HG03039 (cell line): ENCODE measurements at regions not wholly inside any gene's neighbourhood (a gene's known extent, or its start where the extent isn't known, plus 50 kb on each side); places are given as distances from the start of the nearest gene placed in this dataset.

Experiments used
- ATAC-seq: cut with Tn5 transposase; IDR thresholded peaks from one replicate; pipeline ENCODE4 v1.9.1; 2021; ENCODE audit warnings: mild to moderate bottlenecking, moderate library complexity; ENCODE audit not compliant: unreplicated experiment

DNA sequence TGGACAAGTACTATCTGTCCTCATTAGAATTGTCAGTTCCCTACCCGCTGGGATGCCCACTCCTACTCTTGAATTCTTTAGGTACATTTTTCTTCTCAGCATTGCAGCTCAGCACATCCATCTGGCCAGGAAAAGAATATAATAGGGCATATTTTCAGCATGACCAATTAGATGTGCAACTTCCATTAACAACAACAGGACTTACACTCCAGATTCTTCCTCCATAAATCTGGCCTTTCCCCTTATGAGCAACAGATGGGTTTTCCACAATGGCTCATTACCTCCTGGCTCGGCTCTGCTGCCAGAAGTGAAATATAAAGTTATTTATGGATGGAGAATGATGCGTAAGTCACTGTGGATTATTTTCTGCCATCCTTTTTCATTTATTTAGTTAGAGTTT is 443.8 kb upstream of the TGFBR2 start:
- no peak for ATAC-seq

DNA sequence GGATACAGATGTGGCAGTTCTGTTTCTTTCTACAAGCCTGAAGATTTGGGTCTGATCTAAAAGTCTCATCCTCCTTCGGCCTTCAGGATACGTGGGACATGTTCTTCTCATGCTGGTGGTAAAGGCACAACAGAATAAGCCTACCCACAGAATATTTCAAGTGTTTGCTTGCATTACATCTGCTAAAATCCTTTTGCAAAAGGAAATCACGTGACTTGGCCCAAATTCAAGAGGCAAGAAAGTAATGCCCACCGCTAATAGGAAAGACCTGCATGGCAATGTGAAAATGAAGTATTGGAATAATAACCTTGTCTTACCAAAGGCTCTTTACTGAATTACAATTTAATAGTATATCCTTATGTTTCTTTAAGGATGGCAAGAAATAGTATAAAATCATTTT is 439.9 kb upstream of the TGFBR2 start:
- no peak for ATAC-seq

DNA sequence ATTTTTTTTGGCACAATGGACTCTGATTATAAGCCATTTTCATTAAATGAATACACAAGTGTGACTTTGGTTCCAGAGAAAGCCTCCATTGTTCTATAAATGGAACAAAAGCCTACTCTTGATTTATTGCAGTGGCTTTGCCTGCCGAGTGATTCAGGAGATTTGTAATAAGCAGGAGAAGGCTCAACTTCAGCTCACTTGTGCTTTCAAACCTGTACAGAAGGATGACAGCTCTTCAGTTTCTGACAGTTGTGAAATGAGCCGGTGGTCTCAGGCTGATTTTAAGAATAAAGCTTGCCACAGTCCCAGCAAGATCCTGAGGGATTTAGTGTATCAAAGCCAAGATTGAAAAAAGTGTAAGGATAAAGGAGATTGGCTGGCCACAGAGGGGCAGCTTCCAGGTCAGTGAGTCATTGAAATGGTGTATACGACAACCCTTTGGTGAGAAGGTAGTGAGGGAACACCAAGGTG is 438.8 kb upstream of the TGFBR2 start:
- ATAC-seq, result no peak

DNA sequence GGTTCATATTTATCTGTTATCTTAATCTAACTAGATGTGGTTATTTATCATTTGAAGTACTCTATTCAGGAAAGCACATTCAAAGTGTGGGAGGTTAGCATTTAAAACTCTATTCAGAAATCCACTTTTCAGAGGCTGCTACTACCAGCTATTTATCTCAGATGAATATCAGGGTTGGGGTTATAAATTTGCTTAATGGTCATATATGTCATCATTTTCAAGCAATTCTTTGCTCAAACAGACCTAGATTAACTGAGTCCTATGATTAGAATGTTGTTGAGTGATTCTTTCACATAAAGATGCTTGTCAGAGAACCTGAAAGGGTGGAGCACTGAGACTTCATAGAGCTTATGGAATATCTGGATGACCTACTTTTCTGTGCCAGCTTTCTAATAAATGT is 436.9 kb upstream of the TGFBR2 start:
- no peak for ATAC-seq

DNA sequence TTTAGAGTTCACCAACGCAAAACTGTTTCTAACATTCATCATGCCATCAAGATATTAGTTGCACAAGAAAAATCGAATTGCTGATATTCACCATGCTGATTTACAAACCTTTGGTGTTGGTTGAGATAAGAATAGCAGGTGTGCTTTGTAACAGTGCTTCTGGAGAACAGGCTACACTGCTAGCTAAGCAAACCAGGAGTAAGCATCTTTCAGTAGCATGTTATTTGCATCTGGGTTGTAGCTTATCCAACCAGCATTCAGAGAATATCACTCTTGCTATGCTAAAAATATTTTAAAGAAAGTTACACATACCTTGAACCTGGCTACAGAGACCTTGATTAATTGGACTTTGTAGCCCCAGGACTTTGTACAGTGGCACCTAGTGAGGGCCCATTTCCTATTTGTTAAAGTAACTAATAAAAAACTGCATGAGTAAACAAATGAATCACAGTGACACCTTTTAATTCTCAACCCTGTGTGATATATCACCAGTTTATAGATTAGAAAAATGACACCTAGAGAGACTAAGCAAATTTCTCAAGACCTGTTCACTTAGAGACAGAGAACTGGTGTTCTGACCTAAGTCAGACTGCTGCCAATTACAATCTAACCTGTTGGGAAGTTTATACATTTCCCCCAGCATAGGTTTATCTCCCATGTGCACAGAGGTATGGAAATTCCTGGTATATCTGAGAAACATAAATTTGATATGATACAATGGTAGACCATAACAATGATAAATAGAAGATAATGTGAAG is 435.5 kb upstream of the TGFBR2 start:
- ATAC-seq, result no peak

DNA sequence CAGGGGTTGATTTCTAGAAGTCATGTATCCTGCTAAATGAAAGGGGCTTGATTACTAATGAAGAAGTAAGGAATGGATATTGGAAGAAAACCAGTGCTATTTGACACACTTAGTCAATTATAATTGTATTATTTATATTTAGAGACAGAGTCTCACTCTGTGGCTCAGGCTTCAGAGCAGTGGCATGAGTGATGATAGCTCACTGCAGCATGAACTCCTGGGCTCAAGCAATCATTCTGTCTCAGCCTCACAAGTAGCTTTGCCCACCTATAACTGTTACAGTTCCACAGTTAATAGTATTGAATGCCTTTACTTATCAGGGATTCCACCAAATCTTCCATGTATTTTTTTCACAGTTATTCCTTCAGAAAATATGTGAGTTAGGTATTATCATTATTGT is 432.0 kb upstream of the TGFBR2 start:
- no peak for ATAC-seq

DNA sequence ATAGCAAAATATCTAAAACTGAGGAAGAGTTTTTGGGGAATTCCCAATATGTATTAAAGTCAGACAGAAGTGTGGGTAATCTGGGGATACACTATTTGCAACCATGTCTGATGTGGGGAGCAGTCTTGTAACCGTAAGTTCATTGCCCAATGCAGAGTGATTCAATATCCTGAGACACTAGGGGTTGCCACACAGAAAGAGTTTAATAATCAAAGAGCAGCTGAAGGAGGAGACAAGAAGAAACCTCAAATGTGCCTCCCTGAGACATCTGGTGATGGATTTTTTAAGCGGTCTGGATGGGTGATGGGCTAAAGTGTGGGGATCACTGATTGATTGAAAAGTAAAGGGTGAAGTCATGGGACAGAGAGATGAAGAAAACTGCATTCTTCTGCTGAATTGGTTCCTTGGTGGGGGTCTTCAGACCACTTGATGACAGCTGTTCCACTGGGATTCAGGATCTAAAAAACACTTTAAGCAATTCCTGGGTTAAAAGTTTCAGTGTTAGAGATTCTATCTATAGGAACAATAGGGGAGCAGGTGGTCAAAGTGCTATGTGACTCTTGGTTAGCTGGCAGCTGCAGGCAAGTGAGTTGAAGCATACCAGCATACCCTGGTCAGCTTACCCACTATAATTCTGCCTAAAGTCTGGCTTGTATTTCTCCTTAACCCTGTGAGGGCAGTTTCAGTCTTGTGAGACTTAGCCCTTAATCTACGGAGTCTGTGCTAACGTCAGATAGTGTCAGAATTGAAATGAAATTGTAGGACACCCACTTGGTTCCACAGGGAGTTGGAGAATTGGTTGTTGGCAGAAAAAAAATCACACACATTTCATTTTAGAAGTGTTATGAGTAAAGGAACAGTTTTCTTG is 425.9 kb upstream of the TGFBR2 start:
- no peak for ATAC-seq

DNA sequence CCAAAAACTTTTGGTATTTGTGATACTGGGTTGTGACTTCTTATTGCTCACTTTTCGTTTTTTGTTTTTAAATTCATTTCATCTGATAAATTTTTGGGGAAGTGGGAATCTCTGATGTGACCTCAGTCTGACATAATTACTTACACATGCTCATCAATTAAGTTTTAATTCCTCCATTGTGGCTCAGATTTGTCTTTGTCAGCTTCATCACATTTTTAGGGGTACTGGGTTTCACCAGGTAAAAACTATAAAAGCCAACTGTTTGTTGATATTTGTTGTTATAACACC is 425.3 kb upstream of the TGFBR2 start:
- ATAC-seq, result no peak

DNA sequence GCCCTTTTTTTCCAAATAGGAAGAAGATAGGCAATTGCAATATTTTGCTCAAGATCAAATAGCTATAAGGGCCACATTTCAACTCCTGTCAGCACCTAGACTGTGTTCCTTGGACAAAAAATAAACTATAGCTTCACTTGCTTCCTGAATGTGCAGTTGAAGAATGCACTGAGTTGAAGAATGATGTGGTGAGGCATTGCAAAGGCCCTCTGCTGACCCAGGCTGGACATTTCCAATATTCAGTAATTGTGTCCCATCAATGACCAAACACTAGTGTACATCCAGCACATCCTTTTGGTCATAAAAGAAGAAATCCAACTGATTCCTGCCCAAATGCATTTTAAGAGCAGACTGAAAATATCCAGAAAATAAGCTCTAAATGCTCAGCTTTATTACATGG is 424.8 kb upstream of the TGFBR2 start:
- no peak for ATAC-seq

DNA sequence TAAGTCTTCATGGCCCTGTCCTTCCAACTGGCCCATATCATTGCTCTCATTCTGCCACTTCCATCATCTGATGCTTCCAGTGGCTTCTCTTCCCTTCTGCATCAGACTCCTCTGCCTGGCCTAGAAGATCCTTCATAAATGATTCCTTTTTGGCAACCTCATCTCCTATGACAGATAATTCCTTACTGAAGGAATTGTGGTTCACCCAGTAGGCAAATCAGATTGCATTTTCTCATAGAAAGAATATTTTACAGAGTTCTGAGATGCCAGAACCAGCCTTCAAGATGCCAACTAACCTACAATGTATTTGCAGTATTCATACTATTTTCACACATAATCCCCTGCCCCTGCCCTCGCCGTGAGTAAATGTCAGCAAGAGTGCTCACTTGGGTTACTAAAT is 423.0 kb upstream of the TGFBR2 start:
- no peak for ATAC-seq

DNA sequence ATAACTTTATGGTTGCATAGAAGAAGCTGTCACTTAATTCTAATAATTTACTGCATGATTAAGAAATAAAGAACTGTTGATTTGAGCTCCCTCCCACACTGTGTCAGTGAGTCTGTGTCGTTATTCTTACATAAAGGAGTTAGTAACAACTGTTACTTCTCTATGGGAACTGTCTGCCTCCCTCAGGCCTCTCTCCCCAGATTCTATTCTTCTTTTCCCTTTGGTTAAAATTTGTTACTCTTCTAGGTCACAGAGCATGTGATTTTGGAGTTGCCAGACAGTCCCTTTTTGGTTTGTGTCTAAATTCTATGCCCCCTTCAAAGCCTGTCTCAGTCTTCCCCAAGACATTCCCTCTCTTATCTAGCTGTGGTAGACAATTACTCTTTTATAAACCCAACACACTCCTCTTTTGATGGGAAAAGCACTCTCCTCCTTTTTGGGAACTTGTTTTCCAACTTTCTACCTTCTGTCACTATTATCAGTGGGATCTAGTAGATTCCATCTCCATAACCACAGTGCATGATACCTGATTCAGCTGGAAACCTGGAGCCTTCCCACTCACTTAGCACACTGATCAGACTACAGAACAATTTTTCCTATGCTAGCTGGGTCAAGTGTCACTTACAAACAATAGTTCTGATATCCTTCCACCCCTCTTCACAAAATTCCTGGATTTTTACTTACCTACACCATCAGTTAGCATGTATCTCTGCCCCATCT is 422.1 kb upstream of the TGFBR2 start:
- ATAC-seq, result no peak

DNA sequence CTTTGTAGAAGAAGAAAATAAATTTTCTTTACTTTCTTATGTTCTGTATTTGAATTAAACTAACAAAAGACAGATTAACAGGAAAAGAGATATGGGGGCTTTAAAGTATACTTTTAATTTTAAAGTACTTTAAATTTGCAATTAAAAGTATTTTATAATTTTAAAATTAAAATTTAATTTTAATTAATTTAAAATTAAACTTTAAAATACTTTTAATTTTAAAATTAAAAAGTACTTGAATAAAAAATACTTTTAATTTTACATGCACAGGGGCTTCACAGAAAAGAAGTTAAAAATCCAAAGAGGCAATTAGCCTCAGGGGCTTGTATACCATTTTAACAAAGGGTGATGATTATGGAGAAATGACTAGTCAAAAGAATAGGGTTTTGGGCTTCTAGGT is 420.5 kb upstream of the TGFBR2 start:
- ATAC-seq, result no peak

DNA sequence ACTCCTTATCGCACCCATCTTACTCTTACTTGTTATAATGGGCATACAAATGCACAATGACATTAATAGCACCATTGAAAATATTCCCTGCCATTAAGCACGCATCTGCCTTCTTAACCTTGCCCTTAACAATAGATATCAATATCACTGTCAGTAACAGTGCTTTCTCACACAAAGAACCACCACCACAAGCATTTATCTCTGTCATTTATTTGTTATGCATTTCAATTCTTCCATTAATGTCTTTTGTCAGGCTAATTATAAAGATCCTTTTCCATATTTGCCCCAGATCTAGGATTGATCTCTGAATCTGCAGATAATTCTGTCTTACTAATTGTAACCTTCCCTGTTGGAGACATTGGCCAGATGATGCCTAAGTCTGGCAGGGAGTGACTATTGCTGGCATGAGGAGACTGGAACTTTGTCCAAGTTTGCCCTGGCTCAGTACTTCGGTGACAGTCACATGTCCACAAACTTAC is 419.6 kb upstream of the TGFBR2 start:
- no peak for ATAC-seq

DNA sequence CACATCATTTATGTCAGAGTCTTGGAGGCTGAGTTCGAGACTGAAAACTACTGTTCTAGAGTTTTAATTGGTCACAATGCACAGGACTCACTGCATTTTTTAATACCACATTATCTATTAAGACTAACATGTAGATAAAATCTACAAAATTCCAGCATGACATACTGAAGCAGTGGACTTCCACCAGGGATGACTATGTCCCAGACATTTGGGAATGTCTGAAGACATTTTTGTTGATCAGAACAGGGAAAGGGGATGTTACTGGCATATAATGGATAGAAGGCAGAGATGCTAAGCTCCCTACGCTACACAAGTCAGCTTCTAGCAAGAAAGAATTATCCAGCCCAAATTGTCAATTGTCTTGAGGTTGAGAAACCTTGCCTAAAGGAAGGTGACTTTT is 419.0 kb upstream of the TGFBR2 start:
- no peak for ATAC-seq

DNA sequence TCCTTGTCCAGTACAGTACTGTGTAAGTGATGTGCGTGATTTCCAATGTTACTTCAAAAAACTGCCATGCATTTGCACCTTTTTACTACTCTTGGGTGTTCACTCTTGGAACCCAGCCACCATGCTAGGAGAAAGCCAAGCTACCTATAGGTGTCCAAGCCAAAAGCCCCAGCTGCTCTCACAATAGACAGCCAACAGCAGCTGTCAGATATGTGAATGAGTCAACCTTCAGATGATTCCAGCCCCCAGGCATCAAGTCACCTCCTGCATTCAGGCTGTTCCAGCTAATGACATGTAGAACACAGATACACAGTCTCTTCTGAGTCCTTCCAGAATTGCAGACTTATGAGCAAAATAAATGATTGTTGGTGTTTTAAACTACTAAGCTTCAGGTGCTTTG is 417.7 kb upstream of the TGFBR2 start:
- no peak for ATAC-seq

DNA sequence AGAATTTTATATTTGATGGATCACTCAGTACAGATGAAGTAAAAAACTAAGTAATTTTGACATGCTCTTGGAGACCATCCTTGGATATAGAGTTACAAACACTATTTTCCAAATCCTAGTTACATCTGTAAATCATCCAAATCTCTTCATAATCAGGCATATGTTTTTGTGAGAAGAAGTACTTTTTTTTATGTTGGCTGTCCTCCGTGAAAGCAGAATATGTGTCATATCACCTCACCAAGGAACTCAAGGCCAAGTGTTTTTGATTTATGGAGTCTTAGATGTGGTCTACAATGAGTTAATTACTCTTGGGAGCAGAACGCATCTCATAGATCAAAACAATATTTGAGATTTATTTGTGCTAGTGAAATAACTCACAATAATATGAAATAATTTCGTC is 416.5 kb upstream of the TGFBR2 start:
- ATAC-seq, result no peak

DNA sequence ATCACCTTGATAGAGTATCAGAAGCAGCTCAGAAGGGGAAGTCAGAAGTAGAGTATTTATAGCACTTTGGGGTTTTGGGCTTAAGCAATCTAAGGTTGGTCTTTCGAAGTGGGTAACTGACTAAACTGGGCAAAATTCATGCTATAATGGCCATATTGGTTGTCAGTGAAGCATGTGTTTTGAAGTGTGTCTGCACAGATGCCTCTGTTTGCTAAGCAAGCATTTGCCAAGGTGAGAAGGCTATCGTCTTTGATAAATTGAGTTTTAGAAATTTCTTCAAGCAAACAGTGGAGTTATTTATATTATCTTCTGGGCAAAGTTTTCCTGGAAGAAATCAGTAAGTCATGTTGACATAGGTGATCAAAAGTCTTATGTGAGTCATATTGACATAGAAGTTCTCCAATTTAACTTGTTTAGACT is 412.8 kb upstream of the TGFBR2 start:
- no peak for ATAC-seq

DNA sequence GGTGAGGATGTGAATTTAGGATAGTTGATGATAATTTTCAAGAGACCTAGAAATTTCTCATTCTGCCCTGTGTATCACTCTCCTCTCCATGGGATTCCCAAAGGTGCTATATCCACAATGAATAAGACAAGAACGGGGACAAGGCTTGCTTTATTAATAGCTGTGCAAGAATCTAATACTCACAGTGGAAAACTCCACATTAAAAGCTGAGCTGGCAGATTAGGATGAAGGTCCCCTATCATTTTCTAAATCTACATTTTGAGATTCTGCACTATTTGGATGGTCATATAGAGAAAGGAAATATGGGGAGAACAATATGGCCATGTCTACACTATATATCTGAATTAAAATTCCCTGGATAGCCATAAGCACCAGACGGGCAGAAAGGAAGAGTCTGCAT is 411.0 kb upstream of the TGFBR2 start:
- no peak for ATAC-seq

DNA sequence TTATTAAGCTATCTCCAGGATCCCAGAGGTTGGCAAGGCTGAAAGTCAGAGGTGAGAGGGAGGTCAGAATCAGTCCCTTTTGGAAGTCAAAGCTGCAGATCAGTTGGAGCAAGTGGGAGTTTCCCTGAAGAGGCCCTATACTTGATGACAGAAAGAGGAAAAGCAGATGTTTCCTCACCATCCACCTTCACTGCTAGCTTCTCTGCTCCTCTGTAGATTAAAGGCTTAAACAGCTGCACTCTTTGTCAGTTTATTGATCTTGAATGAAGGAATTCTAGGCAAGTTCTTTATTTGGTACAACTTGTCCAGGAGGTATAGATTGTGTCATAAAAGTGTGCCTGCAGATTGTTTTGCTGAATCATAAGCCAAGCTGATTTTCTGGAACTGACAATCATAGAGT is 408.2 kb upstream of the TGFBR2 start:
- no peak for ATAC-seq

DNA sequence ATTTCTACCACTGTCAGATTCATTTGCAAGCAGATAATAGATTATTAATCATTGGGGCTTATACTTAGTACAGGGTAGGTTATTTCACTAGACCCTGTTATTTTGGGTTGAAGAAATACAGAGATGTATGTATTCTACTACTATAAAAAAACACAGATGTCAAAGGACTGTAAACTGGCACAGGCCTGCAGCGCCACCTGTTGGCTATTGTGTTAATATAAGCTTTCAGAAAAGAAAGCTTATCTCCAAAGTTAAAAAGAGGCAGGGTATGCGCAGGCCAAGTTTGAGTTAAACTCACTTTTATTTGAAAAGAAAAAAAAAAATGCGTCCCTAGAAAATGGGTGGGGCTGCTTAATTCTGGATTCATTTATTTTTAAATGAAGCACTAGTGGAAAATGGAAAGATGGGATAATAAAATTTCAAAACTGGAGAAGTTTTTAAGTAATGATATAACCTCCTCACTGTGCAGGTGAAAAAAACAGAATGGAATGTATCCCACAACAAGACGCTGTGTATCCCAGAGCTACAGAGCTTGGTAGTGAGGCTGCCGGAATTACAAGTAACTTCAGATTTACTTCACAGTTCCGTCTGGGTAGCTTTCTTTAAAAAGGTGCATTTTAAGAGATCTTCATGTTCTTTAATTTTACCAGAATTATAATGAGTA is 407.2 kb upstream of the TGFBR2 start:
- ATAC-seq, result no peak

DNA sequence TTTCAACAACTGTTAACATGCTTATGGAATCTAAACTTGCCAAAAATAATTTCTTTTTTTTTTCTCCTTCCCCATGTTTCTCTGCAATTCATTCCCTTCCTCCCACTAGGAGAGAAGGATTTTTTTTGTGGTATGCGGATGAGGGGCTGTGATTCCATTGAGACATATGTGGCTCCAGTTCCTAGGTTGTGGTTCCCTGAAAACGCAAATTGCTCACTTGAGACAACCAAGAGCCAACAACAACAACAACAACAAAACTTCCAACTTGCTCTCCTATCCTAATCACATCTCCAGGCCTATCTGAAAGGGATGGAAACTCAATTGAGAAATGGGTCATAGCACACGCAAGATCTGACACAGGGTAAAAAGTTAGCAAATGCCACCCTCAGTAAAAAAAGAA is 406.5 kb upstream of the TGFBR2 start:
- no peak for ATAC-seq
